ENCODE measurements at regions not wholly inside any gene's neighbourhood (a gene's known extent, or its start where the extent isn't known, plus 50 kb on each side); places are given as distances from the start of the nearest gene placed in this dataset.

- TF ChIP-seq CTCF (IDR thresholded peaks at IDR 0.05): no peak
- TF ChIP-seq POLR2A (IDR thresholded peaks at IDR 0.05): no peak
Measured at GRCh38 chr4:38189445-38189844, 229.2 kb downstream of the PTTG2 start.
